IPS-NIHi7 (cell line): ENCODE measurements at regions not wholly inside any gene's neighbourhood (a gene's known extent, or its start where the extent isn't known, plus 50 kb on each side); places are given as distances from the start of the nearest gene placed in this dataset.
"Not testable (repeated sequence)": the region's sequence is repeated elsewhere in the genome, so short reads cannot be mapped to it uniquely, and the experiment has no call there.

Experiments
- DNase-seq: peaks from one replicate; pipeline ENCODE4 v3.0.0; 2012; ENCODE audit warnings: mixed read lengths; ENCODE audit errors: extremely low spot score

DNA sequence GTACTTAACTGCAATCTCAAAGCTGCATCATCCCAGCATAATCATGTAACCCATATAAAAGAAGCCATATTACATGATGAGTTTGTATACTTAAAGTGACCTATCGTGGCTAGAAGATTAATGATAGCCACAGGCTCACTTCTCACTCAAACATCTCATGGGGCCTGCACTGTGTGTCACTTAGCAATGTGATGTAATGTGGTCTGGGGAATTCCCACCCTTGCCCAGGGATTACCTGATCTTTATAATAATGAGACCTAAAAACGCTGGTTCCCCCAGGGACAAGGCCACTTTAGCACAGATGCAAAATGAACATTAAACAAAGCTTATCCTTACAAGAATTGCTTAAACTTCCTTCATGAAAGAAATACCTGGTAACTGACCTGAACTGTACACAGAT is 427.1 kb upstream of the CNTNAP5 start:
- DNase-seq, result no peak

DNA sequence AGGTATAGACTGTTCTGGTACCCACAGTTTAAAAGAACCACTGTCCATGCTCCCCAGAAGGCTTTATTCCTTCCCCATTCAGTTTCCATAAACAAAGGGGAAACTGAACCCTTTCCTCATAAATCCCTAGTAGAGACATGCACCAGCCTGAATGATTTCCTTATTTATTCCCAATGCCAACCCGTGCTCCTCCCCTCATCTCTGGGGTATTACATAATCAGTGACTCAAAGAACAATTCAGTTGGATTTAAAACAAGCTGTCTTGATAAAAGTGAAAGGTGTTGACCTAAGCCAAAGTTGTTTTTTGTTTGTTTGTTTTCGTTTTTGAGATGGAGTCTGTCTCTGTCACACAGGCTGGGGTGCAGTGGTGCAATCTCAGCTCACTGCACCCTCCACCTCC is 418.5 kb upstream of the CNTNAP5 start:
- no peak for DNase-seq

- DNase-seq, result peak; percentile 13
These were observed 416.0 kb upstream of the CNTNAP5 start for GRCh38 chr2:123609077-123609476.

DNA sequence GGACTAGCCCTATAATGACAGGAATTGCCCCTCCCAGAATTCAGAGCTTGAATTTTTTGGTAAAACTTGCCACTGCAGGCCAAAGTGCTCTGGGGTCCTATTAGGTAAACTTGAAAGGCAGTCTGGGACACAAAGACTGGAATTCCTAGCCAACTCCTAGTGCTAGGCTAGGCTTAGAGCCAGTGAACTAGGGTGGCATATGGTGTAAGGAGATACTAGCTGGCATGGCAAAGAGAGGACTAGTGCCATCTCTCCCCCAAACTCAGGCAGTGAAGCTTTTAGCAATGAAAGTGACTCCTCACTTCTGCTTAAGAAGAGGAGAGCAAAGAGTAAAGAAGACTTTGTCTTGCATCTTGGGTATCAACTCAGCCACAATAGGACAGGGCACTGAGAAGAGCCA is 410.5 kb upstream of the CNTNAP5 start:
- DNase-seq, result no peak

DNA sequence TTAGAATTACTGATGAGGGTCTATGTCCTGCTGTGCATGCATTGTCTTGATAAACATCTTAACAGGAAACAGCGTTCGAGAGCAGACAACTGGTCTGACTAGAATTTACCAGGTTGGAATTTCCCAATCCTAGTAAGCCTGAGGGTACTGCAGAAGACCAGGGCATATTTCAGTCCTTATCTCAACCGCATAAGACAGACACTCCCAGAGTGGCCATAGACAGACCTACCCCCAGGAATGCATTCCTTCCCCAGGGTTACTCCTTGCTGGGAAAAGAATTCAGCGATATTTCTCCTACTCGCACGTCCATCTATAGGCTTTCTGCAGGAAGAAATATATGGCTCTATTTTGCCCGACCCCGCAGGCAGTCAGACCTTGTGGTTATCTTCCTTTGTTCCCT is 406.4 kb upstream of the CNTNAP5 start:
- not testable (repeated sequence) for DNase-seq

DNA sequence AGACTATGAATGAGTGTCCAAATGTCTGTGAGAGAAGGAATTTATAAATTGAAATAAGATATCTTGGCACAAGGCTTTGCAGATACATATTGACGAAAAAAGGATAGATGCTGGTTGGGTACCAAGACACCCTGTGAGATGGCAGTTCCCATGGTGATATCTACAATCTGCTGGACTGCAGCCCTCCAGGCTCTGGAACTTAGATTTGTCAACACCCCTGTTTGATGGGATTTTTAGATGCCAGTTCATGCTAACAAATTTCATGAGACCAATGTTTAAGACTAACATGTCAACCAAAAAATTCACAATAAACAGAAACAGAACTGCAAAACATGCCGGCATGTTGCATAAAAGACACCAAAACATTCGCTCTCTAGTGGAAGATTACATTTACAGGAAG is 400.3 kb upstream of the CNTNAP5 start:
- no peak for DNase-seq

DNA sequence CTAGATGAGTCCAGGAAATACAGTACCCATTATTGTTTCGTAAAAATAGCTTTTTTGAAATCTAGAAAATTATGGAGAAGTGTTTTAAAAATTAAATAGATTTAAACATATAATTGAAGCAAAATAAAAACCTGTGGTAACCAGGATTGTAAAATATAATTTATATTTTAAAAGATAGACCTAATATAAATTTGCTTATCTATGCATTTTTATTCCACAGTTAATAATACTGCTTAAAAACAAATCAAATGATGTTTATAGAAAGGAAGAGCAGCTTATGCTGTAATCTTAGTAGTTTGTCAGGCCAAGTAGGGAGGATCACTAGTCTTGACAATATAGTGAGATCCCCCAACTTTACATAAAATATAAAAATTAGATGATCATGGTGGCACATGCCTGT is 388.9 kb upstream of the CNTNAP5 start:
- DNase-seq, result no peak

DNA sequence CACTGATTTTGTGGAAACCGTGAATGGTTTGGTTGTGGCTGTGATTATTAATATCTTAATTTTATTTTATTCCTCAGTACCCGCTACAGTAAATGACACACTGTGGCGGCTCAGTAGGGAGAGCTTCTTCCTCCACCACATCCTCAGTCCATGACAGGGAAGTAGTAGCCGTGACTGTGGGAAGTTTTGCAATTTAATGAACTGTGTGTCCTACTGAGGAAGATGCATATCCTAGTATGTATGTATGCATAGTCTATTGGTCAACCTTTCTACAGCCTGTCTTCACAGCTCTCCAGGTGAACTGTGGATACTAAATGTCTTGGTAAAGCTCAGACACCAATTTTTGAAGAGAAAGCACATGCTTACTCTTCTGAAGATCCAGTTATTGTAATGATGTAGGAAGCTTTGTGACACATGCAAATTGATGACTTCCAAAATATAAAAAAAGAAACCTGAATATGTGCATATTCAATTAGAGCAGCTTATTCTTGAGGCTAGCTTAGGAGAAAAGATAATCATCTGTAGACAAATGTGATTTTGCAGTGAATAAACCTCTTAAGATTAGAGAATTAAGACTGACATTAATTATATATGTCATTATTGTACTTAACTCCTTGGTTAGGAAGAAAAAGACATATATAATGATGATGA is 384.3 kb upstream of the CNTNAP5 start:
- DNase-seq, result no peak

DNA sequence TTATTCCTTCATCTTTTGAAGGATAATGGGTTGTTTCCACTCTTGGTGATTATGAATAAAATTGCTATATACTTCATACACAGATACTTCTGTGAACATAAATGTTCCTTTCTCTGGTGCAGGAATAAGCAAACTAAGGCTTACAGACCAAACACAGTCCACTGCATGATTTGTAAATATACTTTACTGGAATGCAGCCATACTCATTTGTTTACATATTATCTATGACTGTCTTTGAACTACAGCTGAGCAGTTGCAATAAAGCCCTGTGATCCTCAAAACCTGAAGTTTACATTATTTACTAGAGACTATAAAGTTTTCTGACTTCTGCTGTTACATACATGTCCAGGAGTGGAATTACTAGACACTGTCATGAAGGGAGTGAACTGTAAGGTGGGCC is 381.0 kb upstream of the CNTNAP5 start:
- no peak for DNase-seq

DNA sequence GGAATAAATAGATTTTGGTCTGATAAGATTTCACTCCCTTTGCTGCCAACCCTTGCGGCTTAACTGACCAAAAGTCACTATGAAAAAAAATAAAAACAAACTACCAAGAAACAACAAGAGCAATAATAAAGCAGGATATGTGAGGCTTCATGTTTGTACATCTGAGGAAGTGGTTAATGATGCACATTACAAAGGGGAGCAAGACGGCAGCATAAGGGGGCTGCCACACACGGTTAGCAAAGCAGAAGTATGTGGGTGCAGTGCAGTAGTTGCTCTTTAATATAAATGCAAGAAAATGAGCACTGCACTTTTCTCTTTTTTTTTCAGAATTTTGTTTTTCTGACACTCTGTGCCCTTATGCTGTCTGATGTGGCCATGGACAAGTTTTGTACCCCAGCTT is 377.1 kb upstream of the CNTNAP5 start:
- no peak for DNase-seq

DNA sequence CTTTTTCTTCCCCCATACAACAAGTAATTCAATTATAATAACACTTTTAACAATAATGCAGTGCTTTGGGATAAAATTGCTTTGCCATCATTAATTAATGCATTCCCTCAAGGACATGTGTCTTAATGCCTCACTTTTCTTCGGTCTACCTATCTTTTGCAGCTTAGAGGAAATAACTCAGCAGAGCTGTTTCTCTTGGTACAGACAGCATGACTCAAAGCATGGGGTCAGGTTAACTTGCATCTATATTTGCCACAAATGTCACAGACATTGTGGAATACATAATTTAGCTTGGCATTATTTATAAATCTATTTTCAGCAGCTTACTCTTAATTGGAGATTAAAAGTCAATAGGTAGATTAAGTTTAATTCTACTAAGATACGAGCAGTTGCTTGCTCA is 376.1 kb upstream of the CNTNAP5 start:
- DNase-seq, result no peak

DNA sequence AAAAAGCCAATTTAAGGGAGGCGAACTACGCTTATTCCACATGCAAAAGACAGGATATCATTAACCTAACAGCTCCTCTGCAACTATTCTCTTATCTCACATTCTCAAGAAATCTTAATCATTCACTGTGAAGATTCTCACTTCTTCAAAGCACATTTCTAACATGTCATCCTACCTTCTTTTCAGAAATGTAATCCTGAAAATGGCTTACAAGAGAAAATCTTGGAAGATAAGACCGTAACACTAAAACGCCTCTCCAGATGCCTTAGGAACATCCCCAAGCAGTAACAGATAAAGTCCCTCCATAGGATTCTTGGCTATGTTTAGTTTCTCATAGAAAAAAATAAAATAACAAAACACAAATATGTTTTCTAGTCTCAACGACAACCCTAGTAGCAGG is 373.9 kb upstream of the CNTNAP5 start:
- DNase-seq, result no peak

- no peak for DNase-seq
These were observed 372.8 kb upstream of the CNTNAP5 start for GRCh38 chr2:123652320-123652719.

DNA sequence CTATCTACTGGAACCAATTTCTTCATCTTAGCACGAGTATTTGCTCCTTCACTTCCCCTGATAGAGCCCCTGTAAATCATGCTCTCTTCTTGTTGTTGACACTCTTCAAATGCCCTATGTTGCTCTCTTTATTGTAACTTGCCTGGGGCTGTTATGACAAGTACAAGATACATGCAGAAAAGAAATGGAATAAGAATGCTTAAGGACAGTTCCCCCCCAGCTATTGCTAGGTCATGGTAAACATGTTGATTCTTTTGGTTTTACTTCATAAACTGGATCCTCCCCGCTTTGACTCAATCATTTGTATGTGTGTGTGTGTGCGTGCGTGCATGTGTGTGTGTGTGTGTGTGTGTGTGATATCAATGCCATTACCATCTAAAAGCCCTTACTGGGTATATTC is 368.5 kb upstream of the CNTNAP5 start:
- DNase-seq, result no peak

DNA sequence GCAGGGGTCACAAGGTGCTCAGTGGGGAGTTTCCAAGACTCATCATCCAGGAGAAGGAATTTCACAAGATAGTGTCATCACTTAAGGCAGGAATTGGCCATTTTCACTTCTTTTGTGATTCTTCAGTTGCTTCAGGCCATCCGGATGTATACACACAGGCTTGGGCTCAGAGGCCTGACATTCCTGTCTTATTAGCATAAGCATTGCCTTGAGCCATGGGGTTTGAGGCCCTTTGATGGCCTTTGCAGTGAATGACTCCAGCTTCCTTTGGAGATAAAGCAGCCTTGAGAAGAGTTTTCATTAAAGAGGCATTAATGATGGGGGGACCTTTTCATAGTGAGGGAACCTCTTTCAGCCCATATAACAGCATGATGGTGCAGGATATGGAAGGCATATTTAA is 366.0 kb upstream of the CNTNAP5 start:
- DNase-seq, result no peak

DNA sequence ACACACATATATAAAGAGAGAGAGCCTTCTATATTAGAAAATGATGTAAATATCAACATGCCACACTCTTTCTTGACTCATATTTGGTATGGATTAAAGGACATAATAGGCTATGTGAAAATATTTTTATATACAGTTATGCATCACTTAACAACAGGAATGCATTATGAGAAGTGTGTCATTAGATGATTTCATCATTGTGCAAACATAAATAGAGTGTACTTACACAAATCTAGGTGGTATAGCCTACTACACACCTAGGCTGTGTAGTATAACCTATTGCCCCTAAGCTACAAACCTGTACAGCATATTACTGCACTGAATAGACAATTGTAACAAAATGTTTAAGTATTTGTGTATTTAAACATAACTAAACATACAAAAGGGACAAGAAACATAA is 354.8 kb upstream of the CNTNAP5 start:
- no peak for DNase-seq

DNA sequence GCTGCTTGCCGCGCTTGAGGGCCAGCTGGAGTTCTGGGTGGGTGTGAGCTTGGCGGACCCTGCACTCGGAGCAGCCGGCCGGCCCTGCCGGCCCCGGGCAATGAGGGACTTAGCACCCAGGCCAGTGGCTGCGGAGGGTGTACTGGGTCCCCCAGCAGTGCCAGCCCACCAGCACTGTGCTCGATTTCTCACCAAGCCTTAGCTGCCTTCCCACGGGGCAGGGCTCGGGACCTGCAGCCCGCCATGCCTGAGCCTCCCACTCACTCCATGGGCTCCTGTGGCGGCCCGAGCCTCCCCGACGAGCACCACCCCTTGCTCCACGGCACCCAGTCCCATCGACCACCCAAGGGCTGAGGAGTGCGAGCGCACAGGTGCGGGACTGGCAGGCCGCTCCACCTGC is 341.3 kb upstream of the CNTNAP5 start:
- DNase-seq, result not testable (repeated sequence)

GRCh38 chr2:123687064-123687463 is 338.0 kb upstream of the CNTNAP5 start:
- DNase-seq, result no peak

DNA sequence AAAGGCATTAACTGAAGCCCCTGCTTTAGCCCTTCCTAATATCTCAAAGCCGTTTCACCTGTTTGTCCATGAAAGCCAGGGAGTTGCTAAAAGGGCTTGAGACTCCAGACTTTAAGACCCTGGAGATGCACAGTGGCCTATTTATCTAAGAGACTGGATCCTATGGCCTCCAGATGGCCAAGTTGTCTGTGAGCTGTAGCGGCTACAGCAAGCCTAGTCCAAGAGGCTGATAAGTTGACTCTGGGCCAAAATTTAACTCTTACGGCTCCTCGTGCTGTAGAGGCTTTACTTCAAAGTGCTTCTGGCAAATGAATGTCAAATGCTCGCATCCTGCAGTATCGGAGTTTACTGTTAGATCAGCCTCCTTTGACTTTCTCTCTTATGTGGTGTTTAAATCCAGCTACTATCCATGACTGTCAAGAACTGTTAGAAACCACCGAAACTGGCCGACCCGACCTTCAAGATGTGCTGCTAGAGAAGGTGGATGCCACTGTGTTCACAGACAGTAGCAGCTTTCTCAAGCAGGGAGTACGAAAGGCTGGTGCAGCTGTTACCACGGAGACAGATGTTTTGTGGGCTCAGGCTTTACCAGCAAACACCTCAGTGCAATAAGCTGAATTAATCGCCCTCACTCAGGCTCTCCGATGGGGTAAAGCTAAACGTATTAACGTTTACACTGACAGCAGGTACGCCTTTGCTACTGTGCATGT is 336.7 kb upstream of the CNTNAP5 start:
- DNase-seq, result no peak

DNA sequence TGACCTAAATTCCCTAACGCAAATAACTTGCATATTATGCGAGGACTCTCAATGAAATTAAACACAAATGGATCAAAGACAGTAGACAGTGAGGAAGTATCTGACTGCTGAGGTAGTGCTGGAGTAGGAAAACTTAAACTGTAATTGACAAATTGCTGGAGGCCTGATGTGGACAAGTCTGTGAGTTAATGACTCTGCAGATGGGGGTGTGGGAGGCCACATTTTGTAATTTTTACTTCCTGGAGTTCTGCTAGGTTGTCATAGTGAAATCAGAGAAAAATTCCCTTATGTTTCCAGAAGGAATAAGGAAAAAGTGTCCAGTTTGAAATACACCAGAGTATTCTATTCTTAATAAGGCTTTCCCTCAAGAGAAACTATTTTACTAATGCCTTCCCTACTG is 333.0 kb upstream of the CNTNAP5 start:
- DNase-seq, result no peak

DNA sequence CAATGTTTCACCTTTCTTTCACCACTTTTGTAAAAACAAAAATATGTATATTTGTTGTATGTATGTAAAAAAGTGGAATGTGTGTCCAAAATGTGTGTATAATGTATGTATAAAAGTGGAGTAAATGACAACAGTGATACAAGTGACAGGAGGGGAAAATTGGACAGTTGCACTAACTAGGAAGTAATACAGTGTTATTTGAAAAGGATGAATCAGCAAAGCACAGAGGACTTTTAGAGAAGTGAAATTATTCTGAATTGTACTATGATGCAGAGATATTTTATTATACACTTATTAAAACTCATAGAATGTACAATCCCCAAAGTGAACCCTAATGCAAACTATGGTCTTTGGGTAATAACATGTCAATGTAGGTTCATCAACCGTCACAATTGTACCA is 331.3 kb upstream of the CNTNAP5 start:
- no peak for DNase-seq

GRCh38 chr2:123695426-123695825 is 329.7 kb upstream of the CNTNAP5 start:
- no peak for DNase-seq

DNA sequence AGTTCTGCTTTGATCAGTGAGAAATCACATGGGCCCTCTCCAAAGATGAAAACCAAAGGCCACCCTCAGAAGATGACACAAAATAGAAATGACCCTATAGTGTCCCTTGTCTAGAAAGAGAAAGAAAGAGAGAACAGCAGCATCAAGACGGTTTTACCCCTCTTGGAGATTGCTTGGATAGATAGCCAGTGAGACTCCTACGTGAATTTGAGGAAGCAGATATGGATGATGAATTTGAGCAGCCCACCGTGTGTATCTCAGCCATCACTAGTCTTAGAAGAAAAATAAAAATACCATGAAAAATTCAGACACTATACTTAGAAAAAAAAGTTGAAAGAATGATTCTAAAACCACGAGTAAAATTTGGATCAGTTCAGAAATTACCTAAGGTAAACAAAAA is 329.1 kb upstream of the CNTNAP5 start:
- no peak for DNase-seq
